Osteocyte (in vitro differentiated cells): ENCODE measurements at regions not wholly inside any gene's neighbourhood (a gene's known extent, or its start where the extent isn't known, plus 50 kb on each side); places are given as distances from the start of the nearest gene placed in this dataset.

ENCODE experiments used
- DNase-seq: peaks from one replicate; pipeline ENCODE4 v3.0.0; 2021; ENCODE audit warnings: mixed read lengths; ENCODE audit not compliant: unreplicated experiment; ENCODE audit errors: extremely low spot score
- H3K27ac Mint-ChIP-seq: one replicate; pipeline ENCODE4 v1.8.0; 2021; ENCODE audit warnings: mild to moderate bottlenecking, mixed read lengths; ENCODE audit not compliant: unreplicated experiment
- H3K27me3 Mint-ChIP-seq: one replicate; pipeline ENCODE4 v1.8.0; 2021; ENCODE audit warnings: mixed read lengths; ENCODE audit not compliant: unreplicated experiment
- H3K36me3 Mint-ChIP-seq: one replicate; pipeline ENCODE4 v1.8.0; 2021; ENCODE audit warnings: mixed read lengths; ENCODE audit not compliant: unreplicated experiment
- H3K4me1 Mint-ChIP-seq: one replicate; pipeline ENCODE4 v1.8.0; 2021; ENCODE audit warnings: mixed read lengths; ENCODE audit not compliant: unreplicated experiment
- H3K4me3 Mint-ChIP-seq: one replicate; pipeline ENCODE4 v1.8.0; 2021; ENCODE audit warnings: mild to moderate bottlenecking, moderate library complexity, mixed read lengths; ENCODE audit not compliant: unreplicated experiment
- H3K9me3 Mint-ChIP-seq: one replicate; pipeline ENCODE4 v1.8.0; 2021; ENCODE audit warnings: mixed read lengths; ENCODE audit not compliant: unreplicated experiment
- CTCF ChIP-seq: fragments of 200-600 bp; sonication (generic); IDR thresholded peaks from 2 replicates; pipeline ENCODE4 v1.5.0; 2021; ENCODE audit warnings: antibody characterized with exemption, mild to moderate bottlenecking, moderate library complexity

GRCh38 chr7:142331941-142332340 lies 74.1 kb upstream of the PRSS58 start:
- Mint-ChIP-seq H3K4me3 (no peak overlapping the region), H3K27me3 (peaks cover 2% of the 10 kb centered on the region), H3K27ac (no peak overlapping the region), H3K36me3 (no peaks in the 10 kb centered on the region), H3K9me3 (no peaks in the 10 kb centered on the region), H3K4me1 (no peaks in the 10 kb centered on the region)
- no peak for TF ChIP-seq CTCF
- no peak for DNase-seq

- TF ChIP-seq CTCF, result no peak
- no peak overlapping the region for H3K4me3 Mint-ChIP-seq
- no peak overlapping the region for H3K27ac Mint-ChIP-seq
- H3K36me3 Mint-ChIP-seq, result no peaks in the 10 kb centered on the region
- peaks cover 9% of the 10 kb centered on the region for H3K27me3 Mint-ChIP-seq
- DNase-seq, result no peak
- H3K4me1 Mint-ChIP-seq, result peaks cover 5% of the 10 kb centered on the region
- no peaks in the 10 kb centered on the region for H3K9me3 Mint-ChIP-seq
These were observed 71.4 kb upstream of the PRSS58 start for GRCh38 chr7:142329062-142329790.

GRCh38 chr7:142328551-142328950 lies 70.7 kb upstream of the PRSS58 start:
- Mint-ChIP-seq H3K9me3 (no peaks in the 10 kb centered on the region), H3K4me1 (peaks cover 5% of the 10 kb centered on the region), H3K27ac (no peak overlapping the region), H3K27me3 (peaks cover 10% of the 10 kb centered on the region), H3K4me3 (no peak overlapping the region), H3K36me3 (no peaks in the 10 kb centered on the region)
- no peak for DNase-seq
- no peak for TF ChIP-seq CTCF

GRCh38 chr7:142327628-142328405 lies 70.0 kb upstream of the PRSS58 start:
- Mint-ChIP-seq H3K4me1 (peaks cover 5% of the 10 kb centered on the region), H3K27ac (no peak overlapping the region), H3K9me3 (no peaks in the 10 kb centered on the region), H3K4me3 (no peak overlapping the region), H3K36me3 (no peaks in the 10 kb centered on the region), H3K27me3 (peaks cover 12% of the 10 kb centered on the region)
- TF ChIP-seq CTCF, result no peak
- no peak for DNase-seq

- peak; percentile 16 for TF ChIP-seq CTCF
- H3K36me3 Mint-ChIP-seq, result no peaks in the 10 kb centered on the region
- H3K9me3 Mint-ChIP-seq, result no peaks in the 10 kb centered on the region
- H3K4me1 Mint-ChIP-seq, result peaks cover 5% of the 10 kb centered on the region
- H3K27ac Mint-ChIP-seq, result no peak overlapping the region
- H3K27me3 Mint-ChIP-seq, result peaks cover 18% of the 10 kb centered on the region
- no peak for DNase-seq
- no peak overlapping the region for H3K4me3 Mint-ChIP-seq
These were observed 65.8 kb upstream of the PRSS58 start for GRCh38 chr7:142323706-142324105.
